ENCODE measurements at regions not wholly inside any gene's neighbourhood (a gene's known extent, or its start where the extent isn't known, plus 50 kb on each side); places are given as distances from the start of the nearest gene placed in this dataset.

DNA sequence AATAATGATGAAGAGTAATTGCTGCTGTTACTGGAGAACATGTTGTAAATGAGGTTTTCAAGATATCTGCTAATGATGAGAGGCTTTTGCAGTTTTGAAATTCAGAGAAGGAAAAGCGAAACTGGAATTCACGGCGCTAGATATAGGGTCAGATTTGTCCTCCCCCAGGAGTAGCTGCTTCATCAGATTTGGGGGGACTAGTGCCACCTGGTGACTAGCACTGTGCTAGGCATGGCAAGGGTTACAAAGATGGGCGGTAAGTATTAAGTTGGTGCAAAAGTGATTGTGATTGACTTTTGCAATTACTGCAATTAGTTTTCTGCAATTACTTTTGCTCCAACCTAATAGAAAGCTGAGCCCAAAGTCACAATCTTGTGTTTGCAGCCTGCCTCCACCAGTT is 879.9 kb upstream of the TENM4 start:
- Histone ChIP-seq H3K79me2 (ENCODE audit: insufficient read depth, low read length) (no peaks in the 10 kb centered on the region), H3K36me3 (replicated peaks in 1 of 2; ENCODE audit: control insufficient read depth in 1 of 2, insufficient read depth in 2 of 2, low read length in 2 of 2) (no peaks in the 10 kb centered on the region), H3K4me2 (ENCODE audit: low read depth, low read length) (no peak overlapping the region), H2AFZ (ENCODE audit: low read length) (no peak overlapping the region), H3K9me3 (ENCODE audit: low read length) (no peaks in the 10 kb centered on the region), H3K4me1 (ENCODE audit: insufficient read depth, low read length) (no peaks in the 10 kb centered on the region), H3K9ac (ENCODE audit: insufficient read depth, low read depth, low read length) (no peak overlapping the region), H3K4me3 (replicated peaks in 1 of 3; ENCODE audit: insufficient read depth in 1 of 3, low read depth in 2 of 3, low read length in 3 of 3) (no peak overlapping the region), H4K20me1 (ENCODE audit: insufficient read depth, low read length) (no peaks in the 10 kb centered on the region), H3K27me3 (ENCODE audit: control insufficient read depth in 1 of 2, insufficient read depth in 2 of 2, low read length in 2 of 2) (no peaks in the 10 kb centered on the region), H3K27ac (ENCODE audit: extremely low read length, insufficient read depth, low read length) (no peak overlapping the region)
- POLR2A ChIA-PET: no interaction called here
- WGBS (ENCODE audit: low lambda C conversion rate): 29% methylated on average over 4 of the region's 4 CpGs
- FAIRE-seq: no peak
- no peak for ATAC-seq
- in situ Hi-C loops (cut with HindIII; ENCODE audit: extremely low pct_ligation_motif_present, low pct_unique_long_range_greater_than_20kb) (no loop called here), intact Hi-C loops (cut with micrococcal nuclease; ENCODE audit: unreplicated experiment) (no loop called here)
- CTCF ChIA-PET (ENCODE audit: low intra/inter-chr PET ratio, low total read pairs): no interaction called here
- DNase-seq (ENCODE audit: low spot score): no peak
- BruUV-seq (replicated peaks): no TSS peak
- no peak for TF ChIP-seq GFI1 (CRISPR knock-in tag; IDR thresholded peaks at IDR 0.05; ENCODE audit: borderline replicate concordance)
- no peak for TF ChIP-seq ZNF75D (CRISPR knock-in tag; IDR thresholded peaks at IDR 0.05; ENCODE audit: borderline replicate concordance)
- TF ChIP-seq NR2F2 (IDR thresholded peaks at IDR 0.05; ENCODE audit: borderline replicate concordance, low read depth): no peak
- TF ChIP-seq, protein P1, sequence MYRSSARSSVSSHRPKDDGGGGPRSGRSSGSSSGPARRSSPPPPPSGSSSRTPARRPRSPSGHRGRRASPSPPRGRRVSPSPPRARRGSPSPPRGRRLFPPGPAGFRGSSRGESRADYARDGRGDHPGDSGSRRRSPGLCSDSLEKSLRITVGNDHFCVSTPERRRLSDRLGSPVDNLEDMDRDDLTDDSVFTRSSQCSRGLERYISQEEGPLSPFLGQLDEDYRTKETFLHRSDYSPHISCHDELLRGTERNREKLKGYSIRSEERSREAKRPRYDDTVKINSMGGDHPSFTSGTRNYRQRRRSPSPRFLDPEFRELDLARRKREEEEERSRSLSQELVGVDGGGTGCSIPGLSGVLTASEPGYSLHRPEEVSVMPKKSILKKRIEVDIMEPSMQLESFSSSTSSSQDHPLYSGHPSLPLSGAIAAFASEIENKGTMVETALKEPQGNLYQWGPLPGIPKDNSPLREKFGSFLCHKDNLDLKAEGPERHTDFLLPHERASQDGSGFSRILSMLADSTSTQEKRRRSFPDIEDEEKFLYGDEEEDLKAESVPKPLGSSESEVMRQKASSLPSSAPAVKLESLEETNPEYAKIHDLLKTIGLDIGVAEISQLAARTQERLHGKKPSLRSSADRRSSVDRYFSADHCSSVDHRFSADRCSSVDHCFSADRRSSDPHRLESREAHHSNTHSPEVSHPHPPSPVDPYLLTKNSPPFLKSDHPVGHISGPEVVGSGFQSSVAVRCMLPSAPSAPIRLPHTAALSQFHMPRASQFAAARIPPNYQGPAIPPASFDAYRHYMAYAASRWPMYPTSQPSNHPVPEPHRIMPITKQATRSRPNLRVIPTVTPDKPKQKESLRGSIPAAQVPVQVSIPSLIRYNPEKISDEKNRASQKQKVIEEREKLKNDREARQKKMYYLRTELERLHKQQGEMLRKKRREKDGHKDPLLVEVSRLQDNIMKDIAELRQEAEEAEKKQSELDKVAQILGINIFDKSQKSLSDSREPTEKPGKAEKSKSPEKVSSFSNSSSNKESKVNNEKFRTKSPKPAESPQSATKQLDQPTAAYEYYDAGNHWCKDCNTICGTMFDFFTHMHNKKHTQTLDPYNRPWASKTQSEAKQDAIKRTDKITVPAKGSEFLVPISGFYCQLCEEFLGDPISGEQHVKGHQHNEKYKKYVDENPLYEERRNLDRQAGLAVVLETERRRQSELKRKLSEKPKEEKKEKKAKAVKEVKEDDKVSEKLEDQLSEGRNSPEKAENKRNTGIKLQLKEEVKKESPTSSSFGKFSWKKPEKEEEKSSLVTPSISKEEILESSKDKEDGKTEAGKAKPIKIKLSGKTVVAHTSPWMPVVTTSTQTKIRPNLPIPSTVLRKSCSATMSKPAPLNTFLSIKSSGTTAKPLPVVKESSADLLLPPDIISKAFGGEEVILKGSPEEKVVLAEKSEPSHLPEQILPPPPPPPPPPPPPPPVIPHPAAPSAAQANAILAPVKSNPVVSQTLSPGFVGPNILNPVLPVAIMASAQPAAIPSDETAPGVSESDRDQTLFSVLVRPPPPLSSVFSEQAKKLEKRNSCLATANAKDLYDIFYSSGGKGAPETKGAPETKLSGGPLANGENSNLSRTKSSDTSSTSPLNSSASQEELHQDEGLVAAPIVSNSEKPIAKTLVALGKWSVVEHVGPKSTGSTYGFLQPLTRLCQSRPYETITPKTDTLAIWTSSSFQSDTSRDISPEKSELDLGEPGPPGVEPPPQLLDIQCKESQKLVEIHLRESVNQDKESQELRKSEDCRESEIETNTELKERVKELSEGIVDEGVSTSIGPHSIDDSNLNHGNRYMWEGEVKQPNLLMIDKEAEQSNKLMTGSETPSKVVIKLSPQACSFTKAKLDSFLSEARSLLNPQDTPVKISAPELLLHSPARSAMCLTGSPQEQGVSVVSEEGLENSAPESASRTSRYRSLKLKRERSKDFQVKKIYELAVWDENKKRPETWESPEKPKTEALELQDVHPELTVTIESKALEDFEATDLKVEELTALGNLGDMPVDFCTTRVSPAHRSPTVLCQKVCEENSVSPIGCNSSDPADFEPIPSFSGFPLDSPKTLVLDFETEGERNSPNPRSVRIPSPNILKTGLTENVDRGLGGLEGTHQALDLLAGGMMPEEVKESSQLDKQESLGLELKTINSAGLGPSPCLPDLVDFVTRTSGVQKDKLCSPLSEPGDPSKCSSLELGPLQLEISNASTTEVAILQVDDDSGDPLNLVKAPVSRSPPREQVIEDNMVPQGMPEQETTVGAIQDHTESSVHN (CRISPR knock-in tag; IDR thresholded peaks at IDR 0.05): no peak
- no peak for TF ChIP-seq HNF4G (IDR thresholded peaks at IDR 0.05; ENCODE audit: borderline replicate concordance, low read depth, low read length)
- TF ChIP-seq HNF4G (CRISPR knock-in tag; IDR thresholded peaks at IDR 0.05; ENCODE audit: borderline replicate concordance, low read depth): no peak
- no peak for TF ChIP-seq ZNF317 (CRISPR knock-in tag; IDR thresholded peaks at IDR 0.05)
- TF ChIP-seq SRSF1 (optimal IDR thresholded peaks at IDR 0.05; ENCODE audit: low read depth, low read length): no peak
- TF ChIP-seq ZNF484 (CRISPR knock-in tag; IDR thresholded peaks at IDR 0.05; ENCODE audit: borderline replicate concordance, low read depth): no peak
- no peak for TF ChIP-seq ZNF329 (CRISPR knock-in tag; IDR thresholded peaks at IDR 0.05; ENCODE audit: low read depth)
- TF ChIP-seq, protein P2, sequence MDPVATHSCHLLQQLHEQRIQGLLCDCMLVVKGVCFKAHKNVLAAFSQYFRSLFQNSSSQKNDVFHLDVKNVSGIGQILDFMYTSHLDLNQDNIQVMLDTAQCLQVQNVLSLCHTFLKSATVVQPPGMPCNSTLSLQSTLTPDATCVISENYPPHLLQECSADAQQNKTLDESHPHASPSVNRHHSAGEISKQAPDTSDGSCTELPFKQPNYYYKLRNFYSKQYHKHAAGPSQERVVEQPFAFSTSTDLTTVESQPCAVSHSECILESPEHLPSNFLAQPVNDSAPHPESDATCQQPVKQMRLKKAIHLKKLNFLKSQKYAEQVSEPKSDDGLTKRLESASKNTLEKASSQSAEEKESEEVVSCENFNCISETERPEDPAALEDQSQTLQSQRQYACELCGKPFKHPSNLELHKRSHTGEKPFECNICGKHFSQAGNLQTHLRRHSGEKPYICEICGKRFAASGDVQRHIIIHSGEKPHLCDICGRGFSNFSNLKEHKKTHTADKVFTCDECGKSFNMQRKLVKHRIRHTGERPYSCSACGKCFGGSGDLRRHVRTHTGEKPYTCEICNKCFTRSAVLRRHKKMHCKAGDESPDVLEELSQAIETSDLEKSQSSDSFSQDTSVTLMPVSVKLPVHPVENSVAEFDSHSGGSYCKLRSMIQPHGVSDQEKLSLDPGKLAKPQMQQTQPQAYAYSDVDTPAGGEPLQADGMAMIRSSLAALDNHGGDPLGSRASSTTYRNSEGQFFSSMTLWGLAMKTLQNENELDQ (CRISPR knock-in tag; IDR thresholded peaks at IDR 0.05; ENCODE audit: borderline replicate concordance): no peak
- TF ChIP-seq, protein P3, sequence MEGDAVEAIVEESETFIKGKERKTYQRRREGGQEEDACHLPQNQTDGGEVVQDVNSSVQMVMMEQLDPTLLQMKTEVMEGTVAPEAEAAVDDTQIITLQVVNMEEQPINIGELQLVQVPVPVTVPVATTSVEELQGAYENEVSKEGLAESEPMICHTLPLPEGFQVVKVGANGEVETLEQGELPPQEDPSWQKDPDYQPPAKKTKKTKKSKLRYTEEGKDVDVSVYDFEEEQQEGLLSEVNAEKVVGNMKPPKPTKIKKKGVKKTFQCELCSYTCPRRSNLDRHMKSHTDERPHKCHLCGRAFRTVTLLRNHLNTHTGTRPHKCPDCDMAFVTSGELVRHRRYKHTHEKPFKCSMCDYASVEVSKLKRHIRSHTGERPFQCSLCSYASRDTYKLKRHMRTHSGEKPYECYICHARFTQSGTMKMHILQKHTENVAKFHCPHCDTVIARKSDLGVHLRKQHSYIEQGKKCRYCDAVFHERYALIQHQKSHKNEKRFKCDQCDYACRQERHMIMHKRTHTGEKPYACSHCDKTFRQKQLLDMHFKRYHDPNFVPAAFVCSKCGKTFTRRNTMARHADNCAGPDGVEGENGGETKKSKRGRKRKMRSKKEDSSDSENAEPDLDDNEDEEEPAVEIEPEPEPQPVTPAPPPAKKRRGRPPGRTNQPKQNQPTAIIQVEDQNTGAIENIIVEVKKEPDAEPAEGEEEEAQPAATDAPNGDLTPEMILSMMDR (CRISPR knock-in tag; IDR thresholded peaks at IDR 0.05): peak; percentile 33
- TF ChIP-seq POLR2G (IDR thresholded peaks at IDR 0.05; ENCODE audit: low read depth, low read length): no peak
- TF ChIP-seq HOXA5 (CRISPR knock-in tag; IDR thresholded peaks at IDR 0.05): no peak
